PC-9 (cell line): ENCODE measurements at regions not wholly inside any gene's neighbourhood (a gene's known extent, or its start where the extent isn't known, plus 50 kb on each side); places are given as distances from the start of the nearest gene placed in this dataset.

Experiments used
- BruUV-seq: library from RNA; stranded (reverse); fragments of 400-500 nt; replicated peaks from 2 replicates; lab custom pipeline; 2021; lab: Mats Ljungman, UMichigan
- CTCF ChIA-PET: fragments of 300-600 bp; sonication (Branson Sonifier 250); formaldehyde crosslinking; loops from one replicate; lab custom pipeline; 2022; ENCODE audit warnings: antibody characterized with exemption; lab: Charles Lee
- POLR2A ChIA-PET: fragments of 300-600 bp; sonication (Branson Sonifier 250); formaldehyde crosslinking; loops from one replicate; lab custom pipeline; 2022; ENCODE audit warnings: antibody characterized with exemption; ENCODE audit not compliant: unreplicated experiment; lab: Charles Lee
- DNase-seq, 2 experiments: peaks; one replicate each; pipeline versions ENCODE4 v3.0.0 to v3.0.0-alpha.2; 2015 to 2022; ENCODE audit warnings: mixed read lengths in 1 of 2
- H2AFZ ChIP-seq: fragments of 200-600 bp; sonication (generic); 2 replicates; pipeline ENCODE4 v1.8.1; 2017; ENCODE audit warnings: antibody characterized with exemption
- H3F3A ChIP-seq: fragments of 200-600 bp; sonication (generic); 2 replicates; pipeline ENCODE4 v1.8.1; 2017; ENCODE audit warnings: antibody characterized with exemption, mild to moderate bottlenecking, low read depth; ENCODE audit not compliant: insufficient read depth
- H3K27ac ChIP-seq: fragments of 200-600 bp; sonication (generic); 2 replicates; pipeline ENCODE4 v1.6.1; 2016; ENCODE audit warnings: mixed run types
- H3K27me3 ChIP-seq: fragments of 200-600 bp; sonication (generic); 2 replicates; pipeline ENCODE4 v1.6.1; 2016; ENCODE audit warnings: low read depth, mixed run types; ENCODE audit not compliant: insufficient read depth
- H3K36me3 ChIP-seq: fragments of 200-600 bp; sonication (generic); 2 replicates; pipeline ENCODE4 v1.6.1; 2016; ENCODE audit warnings: low read depth, mixed run types
- H3K4me1 ChIP-seq: fragments of 200-600 bp; sonication (generic); replicated peaks from 2 replicates; pipeline ENCODE4 v1.6.1; 2016; ENCODE audit warnings: mixed run types; ENCODE audit not compliant: insufficient read depth
- H3K4me2 ChIP-seq: fragments of 200-600 bp; sonication (generic); 2 replicates; pipeline ENCODE4 v1.6.1; 2017; ENCODE audit warnings: mixed run types
- H3K4me3 ChIP-seq: fragments of 200-600 bp; sonication (generic); 2 replicates; pipeline ENCODE4 v1.6.1; 2016; ENCODE audit warnings: mixed run types
- H3K79me2 ChIP-seq: fragments of 200-600 bp; sonication (generic); 2 replicates; pipeline ENCODE4 v1.6.1; 2017; ENCODE audit warnings: low read depth, mixed run types
- H3K9me2 ChIP-seq: fragments of 200-600 bp; sonication (generic); 2 replicates; pipeline ENCODE4 v1.8.1; 2017; ENCODE audit warnings: mild to moderate bottlenecking; ENCODE audit not compliant: insufficient read depth
- H3K9me3 ChIP-seq: fragments of 200-600 bp; sonication (generic); 2 replicates; pipeline ENCODE4 v1.8.1; 2016; ENCODE audit warnings: low read depth; ENCODE audit not compliant: insufficient read depth
- H4K20me1 ChIP-seq: fragments of 200-600 bp; sonication (generic); 2 replicates; pipeline ENCODE4 v1.8.1; 2017; ENCODE audit not compliant: insufficient read depth
- EZH2 ChIP-seq: fragments of 200-600 bp; sonication (generic); IDR thresholded peaks from 2 replicates; pipeline ENCODE4 v1.8.0; 2017; ENCODE audit warnings: antibody characterized with exemption, low read depth
- intact Hi-C: fragments of 100-400 bp; cut with micrococcal nuclease; formaldehyde crosslinking; loops from one replicate; pipeline ENCODE4 v1.10.0; 2022; ENCODE audit not compliant: unreplicated experiment
- TF ChIP-seq, protein P1 (sequence below): fragments of 200-600 bp; sonication (generic); conservative IDR thresholded peaks from 2 replicates; pipeline ENCODE4 v1.6.1; 2017; ENCODE audit warnings: mixed run types, antibody characterized with exemption, mild to moderate bottlenecking, moderate library complexity

DNA sequence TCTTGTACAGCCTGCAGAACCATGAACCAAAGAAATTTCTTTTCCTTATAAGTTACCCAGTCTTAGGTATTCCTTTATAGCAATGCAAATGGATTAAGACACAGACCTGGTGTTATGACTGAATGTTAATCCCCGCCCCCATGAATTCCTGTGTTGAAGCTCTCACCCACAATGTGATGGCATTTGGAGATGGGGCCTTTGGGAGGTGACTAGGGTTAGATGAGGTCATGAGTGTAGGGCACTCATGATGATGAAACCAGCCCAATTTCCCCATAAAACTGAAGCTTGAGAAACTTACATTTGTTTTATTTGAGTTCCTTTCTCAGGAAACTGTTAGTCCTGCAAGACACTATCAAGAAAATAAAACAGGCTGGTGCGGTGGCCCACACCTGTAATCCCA lies 115.8 kb upstream of the THY1 start:
- H2AFZ ChIP-seq = no peak overlapping the region
- TF ChIP-seq EZH2 = no peak
- TF ChIP-seq, protein P1, sequence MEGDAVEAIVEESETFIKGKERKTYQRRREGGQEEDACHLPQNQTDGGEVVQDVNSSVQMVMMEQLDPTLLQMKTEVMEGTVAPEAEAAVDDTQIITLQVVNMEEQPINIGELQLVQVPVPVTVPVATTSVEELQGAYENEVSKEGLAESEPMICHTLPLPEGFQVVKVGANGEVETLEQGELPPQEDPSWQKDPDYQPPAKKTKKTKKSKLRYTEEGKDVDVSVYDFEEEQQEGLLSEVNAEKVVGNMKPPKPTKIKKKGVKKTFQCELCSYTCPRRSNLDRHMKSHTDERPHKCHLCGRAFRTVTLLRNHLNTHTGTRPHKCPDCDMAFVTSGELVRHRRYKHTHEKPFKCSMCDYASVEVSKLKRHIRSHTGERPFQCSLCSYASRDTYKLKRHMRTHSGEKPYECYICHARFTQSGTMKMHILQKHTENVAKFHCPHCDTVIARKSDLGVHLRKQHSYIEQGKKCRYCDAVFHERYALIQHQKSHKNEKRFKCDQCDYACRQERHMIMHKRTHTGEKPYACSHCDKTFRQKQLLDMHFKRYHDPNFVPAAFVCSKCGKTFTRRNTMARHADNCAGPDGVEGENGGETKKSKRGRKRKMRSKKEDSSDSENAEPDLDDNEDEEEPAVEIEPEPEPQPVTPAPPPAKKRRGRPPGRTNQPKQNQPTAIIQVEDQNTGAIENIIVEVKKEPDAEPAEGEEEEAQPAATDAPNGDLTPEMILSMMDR = no peak
- H3K27me3 ChIP-seq = peaks cover 5% of the 10 kb centered on the region; the same call in 1 of the 2 replicates
- H3F3A ChIP-seq = no peaks in the 10 kb centered on the region
- H3K36me3 ChIP-seq = no peaks in the 10 kb centered on the region
- no peaks in the 10 kb centered on the region for H3K4me1 ChIP-seq
- no peak for DNase-seq
- BruUV-seq = no TSS peak
- H3K4me2 ChIP-seq = no peak overlapping the region
- H4K20me1 ChIP-seq = no peaks in the 10 kb centered on the region; the same call in 1 of the 2 replicates
- no peaks in the 10 kb centered on the region for H3K79me2 ChIP-seq
- CTCF ChIA-PET = no interaction called here
- H3K27ac ChIP-seq = no peak overlapping the region
- no peaks in the 10 kb centered on the region for H3K9me2 ChIP-seq
- POLR2A ChIA-PET = no interaction called here
- no peak overlapping the region for H3K4me3 ChIP-seq
- H3K9me3 ChIP-seq = no peaks in the 10 kb centered on the region
- intact Hi-C loops = loop anchor here (10.0 kb wide), 1 partner anchor 66 kb away; no protein-coding TSS in a partner anchor

DNA sequence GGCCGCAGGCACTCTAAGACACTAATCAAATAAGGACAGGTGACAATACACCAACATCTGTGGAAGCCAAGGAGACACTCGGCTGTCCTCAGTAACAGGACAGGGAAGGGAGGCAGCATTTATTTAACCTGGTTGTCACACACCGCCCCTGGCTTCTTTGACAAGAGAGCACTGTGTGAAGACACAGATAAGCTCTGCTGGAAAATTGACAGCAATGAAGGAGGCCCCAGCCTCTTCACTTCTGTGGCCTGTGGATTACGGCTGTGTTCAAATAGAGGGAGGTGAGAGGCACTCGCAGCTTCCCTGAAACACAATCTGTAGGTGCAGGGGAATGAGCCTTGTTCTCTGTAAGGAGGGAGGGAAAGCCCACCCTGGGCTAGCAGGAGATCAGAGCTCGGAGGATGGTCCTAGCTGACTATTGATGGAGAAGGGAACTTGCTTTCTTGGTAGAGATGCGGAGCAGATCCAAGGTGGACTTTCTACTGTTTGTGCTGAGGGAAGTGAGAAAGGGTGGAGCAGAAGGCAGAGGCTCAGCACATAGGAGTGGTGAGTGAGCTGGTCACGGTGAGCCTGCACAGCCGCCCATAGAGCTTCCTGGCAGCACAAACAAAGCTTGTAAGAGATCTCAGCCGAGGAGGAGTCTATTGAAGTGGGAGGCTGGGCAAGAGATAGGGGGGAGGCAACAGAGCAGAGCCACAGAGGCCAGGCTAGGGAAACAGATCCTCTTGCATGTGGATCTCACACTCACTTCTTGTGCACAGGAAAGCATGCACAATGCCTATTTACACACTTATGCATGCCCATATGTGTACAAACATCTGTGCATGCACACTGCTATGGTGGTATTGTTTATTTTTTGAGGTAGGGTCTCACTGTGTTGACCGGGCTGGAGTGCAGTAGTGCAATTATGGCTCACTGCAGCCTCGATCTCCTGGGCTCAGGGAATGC lies 114.6 kb upstream of the THY1 start:
- H3K4me1 ChIP-seq = no peaks in the 10 kb centered on the region
- H4K20me1 ChIP-seq = no peaks in the 10 kb centered on the region
- no peaks in the 10 kb centered on the region for H3K79me2 ChIP-seq
- BruUV-seq = no TSS peak
- no peaks in the 10 kb centered on the region for H3K36me3 ChIP-seq
- H3K27me3 ChIP-seq = peaks cover 8% of the 10 kb centered on the region; the same call in 1 of the 2 replicates
- intact Hi-C loops = loop anchor here (10.0 kb wide), 1 partner anchor 67 kb away; no protein-coding TSS in a partner anchor
- ChIA-PET POLR2A (no interaction called here), CTCF (no interaction called here)
- no peaks in the 10 kb centered on the region for H3F3A ChIP-seq
- DNase-seq = no peak
- no peaks in the 10 kb centered on the region for H3K9me3 ChIP-seq
- TF ChIP-seq, protein P1 = no peak
- no peak for TF ChIP-seq EZH2
- H3K4me2 ChIP-seq = no peak overlapping the region
- H3K27ac ChIP-seq = no peak overlapping the region
- H3K4me3 ChIP-seq = no peak overlapping the region
- no peaks in the 10 kb centered on the region for H3K9me2 ChIP-seq
- no peak overlapping the region for H2AFZ ChIP-seq

DNA sequence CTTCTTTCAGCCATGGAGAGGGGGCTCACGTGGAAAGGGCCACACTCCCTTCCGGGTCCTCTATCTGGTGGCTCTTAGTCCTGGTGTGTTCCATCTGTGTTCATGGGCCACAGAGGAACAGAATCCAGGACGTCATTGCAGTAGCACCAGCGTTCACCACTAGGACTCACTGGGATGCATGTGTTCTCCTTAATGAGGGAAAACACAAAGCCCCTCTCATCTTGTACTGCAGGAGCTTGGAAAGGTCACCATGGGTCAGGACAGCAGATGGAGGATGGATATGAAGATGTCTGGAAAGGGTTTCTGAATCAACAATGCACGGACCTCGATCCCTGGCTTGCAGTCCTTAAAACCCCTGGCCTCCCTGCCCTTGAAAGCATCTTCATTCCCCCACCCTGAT lies 113.8 kb upstream of the THY1 start:
- no peak for DNase-seq
- no peaks in the 10 kb centered on the region for H3K36me3 ChIP-seq
- H3K27ac ChIP-seq = no peak overlapping the region
- peaks cover 10% of the 10 kb centered on the region; the same call in 1 of the 2 replicates for H3K27me3 ChIP-seq
- H3K4me1 ChIP-seq = no peaks in the 10 kb centered on the region
- no peaks in the 10 kb centered on the region for H3K79me2 ChIP-seq
- no peak overlapping the region for H3K4me2 ChIP-seq
- POLR2A ChIA-PET = no interaction called here
- BruUV-seq = no TSS peak
- no peaks in the 10 kb centered on the region for H3F3A ChIP-seq
- CTCF ChIA-PET = no interaction called here
- intact Hi-C loops = loop anchor here (10.0 kb wide), 1 partner anchor 68 kb away; no protein-coding TSS in a partner anchor
- no peak overlapping the region for H3K4me3 ChIP-seq
- H4K20me1 ChIP-seq = no peaks in the 10 kb centered on the region
- no peaks in the 10 kb centered on the region for H3K9me3 ChIP-seq
- TF ChIP-seq, protein P1 = no peak
- TF ChIP-seq EZH2 = no peak
- no peak overlapping the region for H2AFZ ChIP-seq
- no peaks in the 10 kb centered on the region for H3K9me2 ChIP-seq
